DOHH2 (cell line): ENCODE measurements at regions not wholly inside any gene's neighbourhood (a gene's known extent, or its start where the extent isn't known, plus 50 kb on each side); places are given as distances from the start of the nearest gene placed in this dataset.

Source experiments
- H3F3A ChIP-seq: fragments of 200-600 bp; sonication (generic), shearing (Covaris generic); 2 replicates; pipeline ENCODE4 v1.6.0; 2016; ENCODE audit warnings: antibody characterized with exemption, mild to moderate bottlenecking; ENCODE audit not compliant: control insufficient read depth, insufficient read depth
- H3K27ac ChIP-seq: fragments of 200-600 bp; sonication (generic); 2 replicates; pipeline ENCODE4 v1.5.1; 2014; ENCODE audit warnings: low read depth, mild to moderate bottlenecking, low read length, moderate library complexity
- H3K27me3 ChIP-seq: fragments of 200-600 bp; sonication (generic); 2 replicates; pipeline ENCODE4 v1.6.1; 2014; ENCODE audit warnings: mild to moderate bottlenecking, low read length, mixed read lengths; ENCODE audit not compliant: control insufficient read depth
- H3K36me3 ChIP-seq: fragments of 200-600 bp; sonication (generic); 2 replicates; pipeline ENCODE4 v1.6.1; 2014; ENCODE audit warnings: mild to moderate bottlenecking, low read length, moderate library complexity, mixed read lengths; ENCODE audit not compliant: control insufficient read depth
- H3K4me1 ChIP-seq: fragments of 200-600 bp; sonication (generic); 2 replicates; pipeline ENCODE4 v1.6.1; 2014; ENCODE audit warnings: mild to moderate bottlenecking, low read length, mixed read lengths; ENCODE audit not compliant: control insufficient read depth
- H3K4me2 ChIP-seq: fragments of 200-600 bp; sonication (generic); 2 replicates; pipeline ENCODE4 v1.6.0; 2014; ENCODE audit warnings: mild to moderate bottlenecking, low read length, moderate library complexity
- H3K4me3 ChIP-seq: fragments of 200-600 bp; sonication (generic); 2 replicates; pipeline ENCODE4 v1.5.1; 2014; ENCODE audit warnings: mild to moderate bottlenecking, low read length, mixed read lengths
- H3K79me2 ChIP-seq: fragments of 200-600 bp; sonication (generic); 2 replicates; pipeline ENCODE4 v1.6.1; 2014; ENCODE audit warnings: mild to moderate bottlenecking, low read length, mixed read lengths; ENCODE audit not compliant: control insufficient read depth
- H3K9me2 ChIP-seq: fragments of 200-600 bp; sonication (generic); replicated peaks from 2 replicates; pipeline ENCODE4 v1.6.1; 2014; ENCODE audit warnings: mild to moderate bottlenecking, low read length, mixed read lengths; ENCODE audit not compliant: control insufficient read depth
- H3K9me3 ChIP-seq: fragments of 200-600 bp; sonication (generic); 2 replicates; pipeline ENCODE4 v1.6.1; 2014; ENCODE audit warnings: antibody characterized with exemption, low read length, mixed read lengths; ENCODE audit not compliant: control insufficient read depth, insufficient read depth
- H4K20me1 ChIP-seq: fragments of 200-600 bp; sonication (generic); 2 replicates; pipeline ENCODE4 v1.6.0; 2014; ENCODE audit warnings: low read depth, mild to moderate bottlenecking, antibody characterized with exemption, low read length, moderate library complexity; ENCODE audit not compliant: control insufficient read depth, insufficient read depth
- CTCF ChIP-seq: fragments of 200-600 bp; sonication (generic); IDR thresholded peaks from one replicate; pipeline ENCODE4 v1.5.1; 2014; ENCODE audit warnings: antibody characterized with exemption, mild to moderate bottlenecking, low read depth, low read length; ENCODE audit not compliant: poor library complexity, severe bottlenecking
- EZH2phosphoT487 ChIP-seq: fragments of 200-600 bp; sonication (generic); IDR thresholded peaks from 2 replicates; pipeline ENCODE4 v1.6.1; 2017; ENCODE audit warnings: borderline replicate concordance, mild to moderate bottlenecking, antibody characterized with exemption, low read length, moderate library complexity, mixed read lengths

- Histone ChIP-seq H3K79me2 (no peaks in the 10 kb centered on the region), H3K4me1 (no peaks in the 10 kb centered on the region), H4K20me1 (no peaks in the 10 kb centered on the region), H3F3A (no peaks in the 10 kb centered on the region), H3K9me3 (no peaks in the 10 kb centered on the region), H3K27me3 (no peaks in the 10 kb centered on the region), H3K4me2 (no peak overlapping the region), H3K9me2 (no peaks in the 10 kb centered on the region), H3K27ac (no peak overlapping the region), H3K4me3 (no peak overlapping the region), H3K36me3 (no peaks in the 10 kb centered on the region)
- TF ChIP-seq CTCF = no peak
- TF ChIP-seq EZH2phosphoT487 = no peak
These were observed 60.7 kb upstream of the SMLR1 start for GRCh38 chr6:130766239-130767144.

GRCh38 chr6:130769861-130770260 is 57.3 kb upstream of the SMLR1 start:
- no peak for TF ChIP-seq EZH2phosphoT487
- TF ChIP-seq CTCF = no peak

GRCh38 chr6:130771741-130772140 is 55.5 kb upstream of the SMLR1 start:
- no peak for TF ChIP-seq EZH2phosphoT487
- TF ChIP-seq CTCF = no peak
- no peak overlapping the region for H3K4me3 ChIP-seq
- H3K79me2 ChIP-seq = no peaks in the 10 kb centered on the region
- no peaks in the 10 kb centered on the region for H4K20me1 ChIP-seq
- no peaks in the 10 kb centered on the region for H3F3A ChIP-seq
- H3K36me3 ChIP-seq = no peaks in the 10 kb centered on the region
- no peaks in the 10 kb centered on the region for H3K9me3 ChIP-seq
- H3K9me2 ChIP-seq = no peaks in the 10 kb centered on the region
- H3K4me2 ChIP-seq = no peak overlapping the region
- no peak overlapping the region for H3K27ac ChIP-seq
- no peaks in the 10 kb centered on the region for H3K27me3 ChIP-seq
- H3K4me1 ChIP-seq = no peaks in the 10 kb centered on the region

More at GRCh38 chr6:130769861-130770260, 57.3 kb upstream of the SMLR1 start:
- H3K4me1 ChIP-seq = no peaks in the 10 kb centered on the region
- H3K4me2 ChIP-seq = no peak overlapping the region
- H3K9me3 ChIP-seq = no peaks in the 10 kb centered on the region
- no peaks in the 10 kb centered on the region for H3K79me2 ChIP-seq
- no peak overlapping the region for H3K27ac ChIP-seq
- H3K4me3 ChIP-seq = no peak overlapping the region
- H4K20me1 ChIP-seq = no peaks in the 10 kb centered on the region
- H3F3A ChIP-seq = no peaks in the 10 kb centered on the region
- no peaks in the 10 kb centered on the region for H3K27me3 ChIP-seq
- H3K9me2 ChIP-seq = no peaks in the 10 kb centered on the region
- no peaks in the 10 kb centered on the region for H3K36me3 ChIP-seq
